HEK293T (cell line): ENCODE measurements at regions not wholly inside any gene's neighbourhood (a gene's known extent, or its start where the extent isn't known, plus 50 kb on each side); places are given as distances from the start of the nearest gene placed in this dataset.

Experiments
- BHLHE40 ChIP-seq: fragments of 450-650 bp; IDR thresholded peaks from 2 replicates; pipeline ENCODE4 v1.6.1; 2016; ENCODE audit warnings: mild to moderate bottlenecking, moderate library complexity, borderline replicate concordance
- CTBP1 ChIP-seq: fragments of 450-650 bp; IDR thresholded peaks from 2 replicates; pipeline ENCODE4 v1.6.1; 2016; ENCODE audit warnings: borderline replicate concordance
- ELF4 ChIP-seq: fragments of 450-650 bp; IDR thresholded peaks from 2 replicates; pipeline ENCODE4 v1.6.1; 2017; ENCODE audit warnings: antibody characterized with exemption
- NFRKB ChIP-seq: fragments of 450-650 bp; IDR thresholded peaks from 2 replicates; pipeline ENCODE4 v1.6.1; 2016; ENCODE audit warnings: mild to moderate bottlenecking, moderate library complexity
- TF ChIP-seq, protein P1 (sequence below): fragments of 450-650 bp; IDR thresholded peaks from 2 replicates; pipeline ENCODE4 v1.6.1; 2016

DNA sequence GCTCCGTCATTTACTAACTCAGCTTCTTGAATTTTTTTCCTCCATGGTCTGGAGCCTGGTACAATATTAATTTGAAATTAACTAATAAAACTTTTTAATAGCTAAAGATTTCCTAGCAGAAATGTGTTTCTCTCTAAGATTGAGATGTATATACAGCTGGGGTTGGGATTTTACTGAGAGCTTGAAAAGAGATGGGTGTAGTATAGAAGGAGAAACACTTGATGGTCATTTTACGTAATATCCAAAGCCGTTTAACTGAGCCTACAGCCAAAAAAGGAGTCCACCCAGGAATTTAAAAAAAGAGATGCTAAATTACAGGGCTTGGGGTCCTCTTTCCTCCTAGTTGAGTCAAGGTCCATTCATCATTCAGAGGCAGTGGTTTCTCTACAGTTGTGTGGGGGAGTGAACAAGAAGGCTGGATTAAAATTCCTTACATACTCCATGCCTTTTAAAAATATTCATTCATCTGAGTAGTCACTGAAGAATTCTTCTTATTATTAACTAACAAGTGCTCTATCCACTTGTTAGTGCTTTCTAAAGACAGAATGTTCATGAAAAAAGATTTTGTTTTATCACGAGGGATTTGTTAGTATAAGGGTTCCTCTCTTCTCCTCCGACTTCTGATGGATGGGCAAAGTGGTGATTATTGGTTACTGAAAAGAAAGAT is 255.3 kb upstream of the IL12A start:
- TF ChIP-seq NFRKB (no peak), BHLHE40 (no peak), ELF4 (no peak), CTBP1 (no peak)
- TF ChIP-seq, protein P1, sequence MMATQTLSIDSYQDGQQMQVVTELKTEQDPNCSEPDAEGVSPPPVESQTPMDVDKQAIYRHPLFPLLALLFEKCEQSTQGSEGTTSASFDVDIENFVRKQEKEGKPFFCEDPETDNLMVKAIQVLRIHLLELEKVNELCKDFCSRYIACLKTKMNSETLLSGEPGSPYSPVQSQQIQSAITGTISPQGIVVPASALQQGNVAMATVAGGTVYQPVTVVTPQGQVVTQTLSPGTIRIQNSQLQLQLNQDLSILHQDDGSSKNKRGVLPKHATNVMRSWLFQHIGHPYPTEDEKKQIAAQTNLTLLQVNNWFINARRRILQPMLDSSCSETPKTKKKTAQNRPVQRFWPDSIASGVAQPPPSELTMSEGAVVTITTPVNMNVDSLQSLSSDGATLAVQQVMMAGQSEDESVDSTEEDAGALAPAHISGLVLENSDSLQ = no peak
